ENCODE measurements at regions not wholly inside any gene's neighbourhood (a gene's known extent, or its start where the extent isn't known, plus 50 kb on each side); places are given as distances from the start of the nearest gene placed in this dataset.

GRCh38 chr12:126558810-126559209, 1493.6 kb downstream of the AACS start:
- DNase-seq: no peak

- no peak for DNase-seq
Observed at GRCh38 chr12:126567016-126567415, 1501.8 kb downstream of the AACS start.

DNA sequence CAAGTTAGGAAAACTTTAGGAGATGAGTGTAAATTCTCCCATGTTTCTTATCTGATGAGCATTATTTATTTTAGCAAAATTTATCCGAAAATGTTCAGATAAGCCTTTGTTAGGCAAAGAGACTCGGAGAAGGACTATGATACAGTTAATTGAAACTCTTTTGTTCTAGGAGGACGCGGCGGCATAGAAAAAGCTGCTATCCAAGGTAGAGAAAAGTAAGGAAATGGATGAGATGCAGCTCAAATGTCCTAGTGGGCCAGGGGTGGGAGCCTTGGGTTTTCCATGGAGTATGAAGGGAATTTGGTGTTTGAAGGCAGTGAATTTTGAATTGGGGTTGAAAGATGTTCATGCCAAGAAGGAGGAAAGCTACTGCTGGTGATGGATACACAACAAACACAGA, 1504.5 kb downstream of the AACS start:
- DNase-seq: no peak

DNA sequence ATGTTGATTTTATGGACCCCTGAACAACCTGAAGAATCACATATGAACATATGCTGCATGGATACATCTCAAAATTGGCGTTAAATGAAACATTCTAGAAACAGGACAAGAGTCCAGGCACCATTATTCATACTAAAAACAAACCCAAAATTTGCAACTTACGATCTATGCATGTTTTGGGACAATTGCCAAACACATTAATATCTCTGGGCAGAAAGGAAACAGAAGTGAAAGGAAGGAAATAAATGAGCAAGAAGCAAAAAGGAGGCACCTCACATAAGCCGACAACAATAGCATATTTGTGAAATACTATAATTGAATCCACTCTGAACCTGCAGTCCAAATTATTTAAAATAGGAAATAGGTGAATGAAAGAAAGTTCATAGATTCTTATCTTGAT, 1505.3 kb downstream of the AACS start:
- DNase-seq: no peak

- no peak for DNase-seq
Observed at GRCh38 chr12:126572170-126572569, 1506.9 kb downstream of the AACS start.

GRCh38 chr12:126581655-126582054, 1516.4 kb downstream of the AACS start:
- no peak for DNase-seq

DNA sequence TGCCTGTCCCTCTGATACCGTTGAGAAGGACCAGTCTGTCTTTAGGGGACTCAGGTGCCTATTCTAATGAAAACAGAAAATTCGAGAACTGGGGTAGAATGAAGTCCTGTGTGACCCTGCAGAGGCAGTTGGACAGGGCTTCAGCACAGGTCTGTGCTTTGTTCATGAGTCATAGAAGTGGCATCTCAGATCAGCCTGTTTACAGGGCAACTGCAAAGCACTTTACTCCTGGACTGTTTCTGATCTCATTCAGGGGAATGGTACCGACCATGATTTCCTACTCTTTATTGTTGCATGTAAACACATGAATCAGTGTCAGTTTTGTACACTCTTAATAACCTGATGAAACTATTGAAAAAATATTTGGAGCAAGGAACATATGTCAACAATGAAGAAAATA, 1517.0 kb downstream of the AACS start:
- no peak for DNase-seq

DNA sequence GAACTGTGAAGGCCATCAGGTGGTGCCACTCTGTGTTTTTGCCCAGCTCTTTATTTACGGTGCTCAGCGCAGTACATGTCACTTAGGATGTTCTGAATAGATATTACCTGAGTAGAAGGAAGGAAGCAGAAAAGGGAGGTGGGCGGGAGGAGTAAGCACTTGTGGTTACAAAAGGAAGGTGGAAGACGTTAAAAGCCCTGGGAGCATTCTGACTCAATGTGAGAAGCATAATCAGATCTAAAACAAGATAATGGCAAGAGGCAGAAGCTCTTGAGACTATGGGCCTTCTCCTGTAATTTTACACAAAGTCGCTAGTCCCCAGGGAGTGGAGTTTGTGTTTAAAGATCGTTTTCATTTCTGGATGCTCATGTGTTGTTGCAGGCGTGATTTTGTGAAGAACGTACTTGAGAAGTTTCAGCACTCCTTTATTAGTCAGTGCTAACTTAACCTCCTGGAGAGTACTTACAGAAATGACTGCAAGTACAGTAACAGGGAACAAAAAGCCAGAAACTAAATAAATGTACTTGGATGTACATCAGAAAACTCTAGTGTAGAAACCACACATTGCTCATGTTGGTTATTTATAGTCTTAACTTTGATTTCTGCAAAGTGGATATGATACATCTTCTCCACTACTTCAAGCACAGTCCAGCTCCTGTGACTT, 1523.5 kb downstream of the AACS start:
- DNase-seq: peak; percentile 5

DNA sequence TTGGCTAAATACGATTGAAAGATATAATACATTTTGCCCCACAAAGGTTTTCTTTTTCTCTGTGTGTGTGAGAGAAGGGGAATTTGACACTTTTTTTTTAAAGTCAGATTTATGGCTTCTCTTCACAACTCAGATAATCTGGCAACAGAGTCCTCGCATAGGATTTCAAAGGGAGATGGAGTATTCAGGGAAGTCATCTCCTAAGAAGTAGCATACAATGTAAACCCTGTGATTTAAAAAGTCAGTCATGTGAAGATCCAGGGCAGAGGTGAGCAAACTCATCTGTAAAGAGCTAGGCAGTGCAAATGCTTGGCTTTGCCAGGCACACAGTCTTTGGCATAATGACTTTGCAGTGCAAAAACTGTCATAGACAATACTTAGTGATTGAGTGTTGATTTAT, 1526.3 kb downstream of the AACS start:
- DNase-seq: no peak

DNA sequence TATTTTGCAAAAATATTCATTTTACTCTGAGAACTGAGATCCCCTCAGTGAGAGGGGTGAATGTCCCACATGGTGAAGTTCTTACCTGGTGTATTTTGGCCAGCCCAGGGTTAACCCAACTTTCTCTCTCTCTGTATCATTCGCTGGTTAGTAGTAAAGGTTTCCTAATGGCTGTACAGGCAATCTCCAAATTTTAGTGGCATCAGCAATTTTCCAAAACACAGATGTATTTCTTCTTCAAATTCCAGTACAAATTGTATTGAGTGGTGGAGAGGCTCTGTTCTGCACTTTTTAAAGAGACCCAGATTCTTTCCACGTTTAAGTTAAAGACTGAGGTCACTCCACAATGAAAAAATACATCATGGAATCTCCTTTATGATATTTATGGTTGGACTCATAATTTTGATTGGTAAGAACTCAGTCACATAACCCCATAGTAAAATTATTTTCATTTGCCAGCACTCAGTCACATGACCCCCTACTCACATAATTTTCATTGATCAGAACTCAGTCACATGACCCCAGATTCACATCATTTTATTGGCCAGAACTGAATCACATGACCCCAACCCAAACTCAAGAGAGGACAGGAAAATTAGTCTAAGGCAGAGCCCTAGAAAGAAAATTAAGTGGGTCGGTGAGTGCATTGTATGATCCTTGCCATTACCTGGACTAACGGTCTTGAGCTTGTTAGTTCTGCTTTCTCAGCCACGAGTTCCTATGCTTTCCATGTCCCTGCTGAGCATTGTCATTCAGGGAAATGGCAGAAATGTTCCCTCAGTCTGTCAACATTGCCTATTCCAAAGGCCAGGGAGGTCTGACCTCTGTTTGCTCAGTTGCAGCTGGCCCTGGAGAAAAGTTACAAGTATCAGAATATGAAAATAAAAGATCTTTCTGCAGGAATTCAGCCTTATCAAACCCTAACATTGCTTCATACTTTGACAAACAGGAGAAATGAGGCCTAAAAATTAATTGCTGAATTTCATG, 1536.2 kb downstream of the AACS start:
- DNase-seq: no peak

GRCh38 chr12:126602612-126603011, 1537.4 kb downstream of the AACS start:
- no peak for DNase-seq

DNA sequence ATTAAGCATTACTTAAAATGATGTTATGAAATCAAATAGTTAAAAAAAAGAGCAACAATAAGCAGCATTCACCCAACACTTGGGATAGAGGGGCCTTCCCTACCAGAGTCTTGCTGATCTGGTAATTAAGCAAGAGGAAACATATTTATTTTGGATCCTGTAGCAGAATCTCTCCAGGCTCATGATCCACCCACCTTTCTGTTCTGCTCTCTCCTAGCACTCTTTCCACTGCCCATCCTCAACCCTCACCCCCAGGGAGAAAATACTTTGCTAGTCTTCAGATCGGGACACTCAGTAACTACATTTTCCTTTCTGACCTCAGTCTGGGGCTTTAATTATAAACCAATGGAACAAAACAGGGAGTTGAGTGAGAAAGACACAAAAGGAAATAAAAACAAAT, 1541.9 kb downstream of the AACS start:
- DNase-seq: no peak

- DNase-seq: no peak
Observed at GRCh38 chr12:126607867-126608266, 1542.6 kb downstream of the AACS start.

- no peak for DNase-seq
Observed at GRCh38 chr12:126608607-126609175, 1543.5 kb downstream of the AACS start.

GRCh38 chr12:126616441-126616840, 1551.2 kb downstream of the AACS start:
- DNase-seq: no peak

DNA sequence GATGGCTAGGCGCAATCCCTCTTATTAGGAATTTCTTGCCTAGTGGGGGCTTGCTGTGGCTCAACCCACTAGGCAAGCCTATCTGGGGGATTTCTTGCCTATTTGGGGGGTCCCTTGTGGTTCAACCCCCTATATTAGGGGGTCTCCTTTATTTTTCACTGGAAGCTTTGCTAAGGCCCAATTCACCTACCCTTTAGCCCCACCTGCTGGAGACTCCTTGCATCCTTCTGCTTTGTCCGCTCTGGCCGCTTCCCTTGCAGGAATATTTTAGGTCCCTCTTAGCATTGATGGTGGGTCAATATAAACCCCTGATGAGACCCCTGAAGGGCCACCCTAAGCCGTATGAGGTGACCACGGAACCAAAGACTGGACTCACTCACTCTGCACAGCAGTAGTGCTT, 1552.1 kb downstream of the AACS start:
- DNase-seq: no peak

- DNase-seq: no peak
Observed at GRCh38 chr12:126627596-126627995, 1562.4 kb downstream of the AACS start.

DNA sequence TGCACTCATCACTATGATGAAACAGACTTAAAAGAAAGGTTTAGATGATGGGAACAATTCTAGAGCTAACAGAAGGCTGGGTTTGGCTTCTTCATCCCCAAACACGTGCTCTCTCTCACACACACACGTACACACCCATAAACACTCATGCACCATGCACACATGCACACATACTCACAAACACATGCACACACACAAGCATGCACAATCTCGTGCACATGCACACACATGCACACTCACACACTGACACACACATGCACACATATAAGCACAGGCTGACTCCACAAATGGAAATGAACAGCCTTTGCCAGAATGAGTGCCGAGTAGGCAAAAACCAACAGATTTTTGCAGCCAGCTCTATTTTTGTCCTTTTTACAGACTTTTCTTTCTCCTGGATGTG, 1571.6 kb downstream of the AACS start:
- DNase-seq: no peak

DNA sequence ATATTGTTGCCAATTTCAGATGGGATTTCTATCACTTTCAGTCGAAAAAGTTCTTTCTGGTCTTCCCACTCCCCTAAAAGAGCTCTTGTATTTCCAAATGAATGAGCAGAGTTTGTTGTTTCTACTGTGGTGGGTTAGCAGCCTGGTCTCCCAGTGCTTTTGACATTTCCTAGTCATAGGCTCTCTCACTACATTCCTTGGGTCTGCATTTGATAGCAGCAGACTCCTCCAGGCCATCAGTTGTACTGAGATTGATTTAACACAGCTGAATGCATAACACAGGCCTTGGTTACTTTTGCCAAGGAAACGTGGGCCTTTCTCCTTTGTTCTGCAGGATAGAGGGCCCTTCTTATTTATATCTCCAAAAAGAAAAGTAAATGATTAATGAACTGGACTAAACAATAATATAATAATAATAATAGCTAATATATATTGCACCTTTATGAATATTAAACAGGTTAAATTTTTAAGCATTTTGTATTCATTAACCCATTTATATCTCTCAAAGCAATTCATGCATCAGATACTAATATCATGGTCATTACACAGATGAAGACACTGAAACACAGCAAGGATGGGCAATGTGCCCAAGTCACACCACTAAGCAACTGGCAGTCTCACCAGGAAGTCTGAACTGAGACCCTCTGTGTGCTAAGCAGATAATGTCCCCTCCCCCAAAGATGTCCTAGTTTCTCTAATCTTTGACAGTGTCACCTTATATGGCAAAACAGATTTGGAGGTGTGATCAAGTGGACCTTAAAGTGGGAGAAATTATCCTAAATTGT, 1579.2 kb downstream of the AACS start:
- DNase-seq: no peak

DNA sequence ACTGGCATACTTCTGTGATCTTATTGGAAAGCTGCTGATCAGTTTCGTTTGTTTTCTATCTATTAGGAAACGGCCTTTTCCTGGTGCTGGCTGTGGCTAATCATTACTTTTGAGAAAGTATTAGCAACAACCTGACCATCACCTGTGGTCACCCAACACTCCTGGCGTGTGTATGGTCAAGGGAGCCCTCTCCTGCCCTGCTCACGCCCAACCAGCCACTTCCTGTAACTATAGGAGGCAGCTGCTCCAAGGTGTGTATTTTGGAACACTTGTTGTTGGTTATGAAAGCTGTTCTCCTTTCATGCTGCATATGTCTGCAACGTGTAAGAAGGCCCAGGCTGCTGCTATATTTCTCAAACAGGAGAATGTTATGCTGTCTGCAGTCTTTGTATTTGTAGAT, 1582.8 kb downstream of the AACS start:
- no peak for DNase-seq

- DNase-seq: no peak
Observed at GRCh38 chr12:126651133-126651532, 1585.9 kb downstream of the AACS start.

DNA sequence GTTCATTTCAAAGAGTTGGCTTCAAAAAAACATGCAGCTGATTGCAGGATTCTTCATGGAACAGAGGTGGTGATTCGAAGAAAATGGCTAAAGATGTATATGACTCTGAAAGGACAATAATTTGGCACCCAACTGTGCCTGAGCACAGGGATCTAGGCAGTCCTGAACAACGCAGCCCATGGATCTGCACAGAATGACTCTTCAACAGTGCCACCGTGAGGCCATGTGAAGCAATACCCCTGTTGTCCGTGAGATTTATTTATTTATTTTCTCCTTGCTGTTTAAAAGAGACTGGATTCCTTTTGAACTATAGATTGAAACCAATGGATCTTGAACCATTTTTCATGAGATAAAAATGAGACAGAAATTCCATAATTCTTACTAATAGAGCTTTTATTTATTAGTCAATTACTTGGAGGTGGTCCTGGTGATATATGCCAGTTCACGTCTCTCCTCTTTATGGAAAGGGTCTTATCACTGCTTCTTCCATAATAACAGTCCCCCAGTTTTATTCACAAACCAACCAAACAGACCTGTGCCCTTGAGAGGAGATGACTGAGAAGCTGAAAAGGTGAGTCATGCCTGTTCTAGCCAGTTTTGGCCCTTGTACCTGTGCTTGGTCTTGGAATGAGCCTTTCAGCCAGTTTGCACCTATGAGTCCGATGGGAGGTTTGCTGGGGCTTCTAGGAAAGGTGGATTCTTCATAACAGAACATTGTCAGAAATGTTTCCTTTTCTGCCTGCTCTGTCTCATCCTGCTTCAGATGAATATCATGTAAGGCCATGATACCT, 1598.3 kb downstream of the AACS start:
- no peak for DNase-seq
